Breast epithelium (tissue), 3 donors: ENCODE measurements at regions not wholly inside any gene's neighbourhood (a gene's known extent, or its start where the extent isn't known, plus 50 kb on each side); places are given as distances from the start of the nearest gene placed in this dataset.
"Not testable (repeated sequence)": the region's sequence is repeated elsewhere in the genome, so short reads cannot be mapped to it uniquely, and the experiment has no call there.

ENCODE experiments used
- POLR2A ChIP-seq: fragments of 450-650 bp; IDR thresholded peaks from one replicate; pipeline ENCODE4 v1.6.1; 2016; ENCODE audit warnings: antibody characterized with exemption, mild to moderate bottlenecking, moderate library complexity
- POLR2AphosphoS5 ChIP-seq, 3 donors: sonication (generic); formaldehyde crosslinking; IDR thresholded peaks; one replicate each; pipeline ENCODE4 v1.6.1; 2017; ENCODE audit warnings: antibody characterized with exemption in 3 of 3
- TF ChIP-seq, protein P1 (sequence below), 3 donors: fragments of 450-650 bp; IDR thresholded peaks; one replicate each; pipeline ENCODE4 v1.5.1; 2016 to 2017; ENCODE audit warnings: antibody characterized with exemption in 3 of 3, mild to moderate bottlenecking in 3 of 3, moderate library complexity in 3 of 3

DNA sequence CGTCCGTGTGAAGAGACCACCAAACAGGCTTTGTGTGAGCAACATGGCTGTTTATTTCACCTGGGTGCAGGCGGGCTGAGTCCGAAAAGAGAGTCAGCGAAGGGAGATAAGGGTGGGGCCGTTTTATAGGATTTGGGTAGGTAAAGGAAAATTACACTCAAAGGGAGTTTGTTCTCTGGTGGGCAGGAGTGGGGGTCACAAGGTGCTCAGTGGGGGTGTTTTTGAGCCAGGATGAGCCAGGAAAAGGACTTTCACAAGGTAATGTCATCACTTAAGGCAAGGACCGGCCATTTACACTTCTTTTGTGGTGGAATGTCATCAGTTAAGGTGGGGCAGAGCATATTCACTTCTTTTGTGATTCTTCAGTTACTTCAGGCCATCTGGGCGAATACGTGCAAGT lies 488.7 kb upstream of the ZP4 start:
- TF ChIP-seq, protein P1, sequence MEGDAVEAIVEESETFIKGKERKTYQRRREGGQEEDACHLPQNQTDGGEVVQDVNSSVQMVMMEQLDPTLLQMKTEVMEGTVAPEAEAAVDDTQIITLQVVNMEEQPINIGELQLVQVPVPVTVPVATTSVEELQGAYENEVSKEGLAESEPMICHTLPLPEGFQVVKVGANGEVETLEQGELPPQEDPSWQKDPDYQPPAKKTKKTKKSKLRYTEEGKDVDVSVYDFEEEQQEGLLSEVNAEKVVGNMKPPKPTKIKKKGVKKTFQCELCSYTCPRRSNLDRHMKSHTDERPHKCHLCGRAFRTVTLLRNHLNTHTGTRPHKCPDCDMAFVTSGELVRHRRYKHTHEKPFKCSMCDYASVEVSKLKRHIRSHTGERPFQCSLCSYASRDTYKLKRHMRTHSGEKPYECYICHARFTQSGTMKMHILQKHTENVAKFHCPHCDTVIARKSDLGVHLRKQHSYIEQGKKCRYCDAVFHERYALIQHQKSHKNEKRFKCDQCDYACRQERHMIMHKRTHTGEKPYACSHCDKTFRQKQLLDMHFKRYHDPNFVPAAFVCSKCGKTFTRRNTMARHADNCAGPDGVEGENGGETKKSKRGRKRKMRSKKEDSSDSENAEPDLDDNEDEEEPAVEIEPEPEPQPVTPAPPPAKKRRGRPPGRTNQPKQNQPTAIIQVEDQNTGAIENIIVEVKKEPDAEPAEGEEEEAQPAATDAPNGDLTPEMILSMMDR (IDR thresholded peaks at IDR 0.05): not testable (repeated sequence)
- not testable (repeated sequence) for TF ChIP-seq POLR2A; POLR2AphosphoS5 (IDR thresholded peaks at IDR 0.05)
